ENCODE measurements at regions not wholly inside any gene's neighbourhood (a gene's known extent, or its start where the extent isn't known, plus 50 kb on each side); places are given as distances from the start of the nearest gene placed in this dataset.

- no peak for TF ChIP-seq CTCF (IDR thresholded peaks at IDR 0.05)
- TF ChIP-seq EP300 (IDR thresholded peaks at IDR 0.05): no peak
- TF ChIP-seq POLR2AphosphoS5 (IDR thresholded peaks at IDR 0.05): no peak
Measured at GRCh38 chr10:22105270-22105669, 101.7 kb upstream of the DNAJC1 start.
